HG03095 (cell line): ENCODE measurements at regions not wholly inside any gene's neighbourhood (a gene's known extent, or its start where the extent isn't known, plus 50 kb on each side); places are given as distances from the start of the nearest gene placed in this dataset.
"Not testable (repeated sequence)": the region's sequence is repeated elsewhere in the genome, so short reads cannot be mapped to it uniquely, and the experiment has no call there.

Experiments used
- ATAC-seq: cut with Tn5 transposase; IDR thresholded peaks from one replicate; pipeline ENCODE4 v1.9.1; 2021; ENCODE audit warnings: moderate library complexity; ENCODE audit not compliant: unreplicated experiment

DNA sequence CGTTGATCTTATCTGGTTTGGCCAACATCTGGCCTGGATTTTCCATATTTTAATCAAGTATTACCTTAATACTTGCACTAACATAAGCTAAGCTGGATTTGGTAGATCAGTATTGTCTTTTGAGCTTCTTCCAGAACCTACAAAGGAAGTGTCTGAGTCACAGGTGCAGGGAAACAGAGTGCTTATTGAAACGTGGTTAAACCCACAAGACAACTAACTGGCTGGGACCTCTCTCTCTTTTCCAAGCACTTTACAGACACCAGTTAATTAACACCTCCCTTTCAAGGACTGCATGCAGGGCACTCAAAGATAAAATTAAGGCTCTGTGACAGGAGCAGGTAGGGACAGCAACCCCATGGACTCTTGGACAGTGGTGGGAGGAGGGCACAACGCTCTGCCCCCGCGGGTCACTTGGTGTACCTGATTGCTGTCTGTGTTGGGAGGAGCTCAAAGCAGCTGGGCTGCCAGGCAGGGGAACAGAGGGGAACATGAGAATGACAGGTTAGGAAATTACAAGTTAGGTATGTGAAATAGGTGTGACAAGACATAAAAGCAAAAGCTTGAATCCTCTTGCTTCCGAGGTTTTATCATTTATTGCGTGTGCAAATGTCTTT is 133.7 kb upstream of the MON1B start:
- no peak for ATAC-seq

DNA sequence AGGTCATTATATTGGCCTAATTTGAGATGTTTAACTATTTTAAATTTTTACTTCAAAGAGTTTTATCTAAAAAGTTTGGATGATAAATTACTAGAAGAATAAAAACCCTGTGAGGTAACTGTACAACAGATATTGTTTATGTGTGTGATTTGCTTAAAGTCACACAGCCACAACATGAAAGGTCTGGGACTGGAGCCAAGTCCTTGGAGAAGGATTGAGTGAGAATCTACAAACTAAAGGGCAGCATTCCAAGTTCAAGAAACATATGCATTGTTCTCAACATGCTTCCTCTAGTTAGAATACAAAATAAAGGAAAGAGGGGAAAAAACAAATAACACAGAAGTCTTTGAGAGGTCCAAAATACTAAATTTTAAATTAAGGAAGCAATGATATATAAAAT is 131.5 kb upstream of the MON1B start:
- no peak for ATAC-seq

DNA sequence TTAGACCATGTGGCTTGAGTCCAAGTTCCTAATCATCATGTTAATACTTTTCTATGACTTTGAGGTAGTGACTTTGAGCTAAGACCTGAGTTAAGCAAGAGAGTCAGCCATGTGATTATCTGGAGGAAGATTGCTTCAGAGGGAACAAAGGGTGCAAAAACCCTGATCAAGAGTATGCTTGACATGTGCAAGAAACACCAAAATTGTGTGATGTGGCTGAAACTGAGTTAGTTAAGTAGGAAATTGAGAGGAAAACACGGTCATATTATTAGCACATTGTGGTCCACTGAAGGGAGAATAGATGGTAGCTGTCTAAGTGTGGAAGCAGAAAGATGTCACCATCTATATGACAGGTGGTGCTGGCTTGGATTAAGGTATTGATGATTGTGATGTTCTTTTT is 130.4 kb upstream of the MON1B start:
- ATAC-seq = no peak

DNA sequence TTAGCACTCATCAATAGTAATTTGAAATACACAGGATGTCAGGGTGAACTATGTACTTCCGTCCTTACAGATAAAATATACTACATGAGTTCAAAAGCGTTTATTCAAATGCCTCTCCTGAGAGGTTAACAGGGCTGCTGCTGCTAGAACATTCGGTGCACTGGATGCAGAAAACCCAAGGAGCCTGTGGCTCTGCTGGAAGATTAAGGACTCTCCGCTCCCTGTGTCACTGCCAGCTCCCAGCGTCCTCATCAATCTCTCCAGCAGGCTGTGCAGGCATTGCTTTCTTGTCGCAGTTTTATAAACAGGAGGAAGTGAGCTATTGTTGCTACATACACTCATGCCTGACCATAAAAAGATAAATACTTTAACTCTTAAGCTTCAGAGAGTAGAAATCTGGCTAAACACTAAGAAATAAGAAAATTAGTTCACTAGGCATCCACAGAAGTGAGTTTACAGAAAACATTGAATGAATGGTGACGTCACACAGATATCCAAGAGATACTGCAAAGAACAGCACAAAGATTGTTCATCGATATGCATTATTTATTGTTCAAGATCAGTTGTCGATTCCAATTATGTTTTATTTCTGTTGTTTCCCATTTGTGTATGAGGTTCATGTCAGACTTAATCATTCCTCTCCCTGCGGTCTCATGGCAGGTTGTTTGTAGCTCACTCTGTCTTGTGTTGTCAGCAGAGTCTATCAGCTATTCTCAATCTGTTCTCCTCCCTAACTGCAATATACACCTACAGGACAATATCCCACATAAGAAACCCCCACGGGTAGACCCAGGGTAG is 127.9 kb upstream of the MON1B start:
- no peak for ATAC-seq

DNA sequence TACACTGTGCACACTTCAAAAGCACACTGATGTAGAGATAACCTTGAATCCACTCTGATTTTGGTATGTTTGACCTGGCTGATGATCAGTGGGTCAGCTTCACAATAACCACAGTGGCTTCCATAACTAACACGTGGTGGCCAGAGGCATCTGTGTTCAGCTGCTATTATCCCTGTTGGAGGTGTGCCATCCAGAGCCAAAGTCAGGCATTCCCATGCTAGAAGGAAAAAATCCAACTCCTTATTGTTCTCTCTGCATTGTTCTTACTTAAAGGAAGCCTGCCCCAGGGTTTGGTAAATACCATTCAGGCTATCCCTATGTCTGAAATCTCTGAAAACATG is 127.3 kb upstream of the MON1B start:
- no peak for ATAC-seq

DNA sequence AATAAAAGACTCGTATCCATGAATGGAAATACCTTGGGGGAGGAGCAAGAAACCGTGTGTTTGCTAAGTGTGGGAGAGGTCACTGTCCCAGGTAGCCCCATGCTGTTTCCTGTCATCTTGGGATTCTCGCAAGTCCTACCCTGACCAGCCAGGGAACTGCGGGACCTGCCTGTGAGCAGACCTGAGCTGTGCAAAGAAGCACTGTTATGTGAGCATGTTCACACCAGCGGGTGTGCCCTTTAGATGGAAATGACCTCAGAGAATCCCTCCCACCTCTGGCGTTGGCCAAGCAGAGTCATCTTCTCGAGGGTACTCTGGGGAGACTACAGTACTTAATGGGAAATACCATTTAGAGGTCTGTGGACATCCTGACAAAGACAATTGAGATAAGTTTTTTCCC is 127.0 kb upstream of the MON1B start:
- ATAC-seq = no peak

DNA sequence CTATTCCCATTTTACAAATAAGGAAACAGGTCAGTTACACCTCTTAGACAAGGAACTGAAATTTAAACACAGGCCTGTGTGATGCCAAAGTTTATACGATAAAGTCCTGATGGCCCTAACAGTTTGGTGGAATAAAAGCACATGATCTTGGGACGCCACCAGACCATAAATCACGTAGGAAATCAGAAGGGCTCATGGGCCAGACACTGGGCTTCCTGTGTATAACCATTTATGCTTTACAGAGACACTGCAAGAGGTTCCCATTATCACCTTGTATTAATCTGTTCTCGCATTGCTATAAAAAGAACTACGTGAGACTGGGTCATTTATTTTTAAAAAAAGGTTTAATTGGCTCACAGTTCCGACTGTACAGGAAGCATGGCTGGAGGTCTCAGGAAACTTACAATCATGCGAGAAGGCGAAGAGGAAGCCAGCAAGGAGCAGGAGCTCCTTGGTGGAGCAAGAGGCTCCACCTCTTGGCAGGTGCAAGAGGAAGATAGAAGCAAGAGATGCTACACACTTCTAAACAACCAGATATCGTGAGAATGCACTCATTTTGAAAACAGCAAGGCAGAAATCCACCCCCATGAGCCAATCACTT is 124.0 kb upstream of the MON1B start:
- ATAC-seq = no peak

DNA sequence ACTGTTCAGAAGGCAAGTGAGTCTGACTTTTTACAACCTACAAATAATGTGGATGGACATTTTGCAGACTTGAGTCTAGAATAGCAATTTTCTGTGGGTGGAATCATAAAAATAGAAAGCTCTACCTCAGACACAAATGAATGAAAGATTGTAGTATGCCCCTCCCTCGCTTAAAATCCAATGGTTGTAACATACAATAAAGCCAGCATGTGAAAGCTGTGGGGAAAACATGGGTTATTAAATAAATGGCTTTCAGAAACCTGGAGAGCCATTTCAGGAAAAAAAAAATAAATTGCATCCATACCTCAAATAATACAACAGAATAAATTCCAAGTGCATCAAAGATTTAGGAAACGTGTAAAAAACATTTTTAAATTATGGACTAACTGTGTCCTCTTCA is 123.1 kb upstream of the MON1B start:
- ATAC-seq = no peak

DNA sequence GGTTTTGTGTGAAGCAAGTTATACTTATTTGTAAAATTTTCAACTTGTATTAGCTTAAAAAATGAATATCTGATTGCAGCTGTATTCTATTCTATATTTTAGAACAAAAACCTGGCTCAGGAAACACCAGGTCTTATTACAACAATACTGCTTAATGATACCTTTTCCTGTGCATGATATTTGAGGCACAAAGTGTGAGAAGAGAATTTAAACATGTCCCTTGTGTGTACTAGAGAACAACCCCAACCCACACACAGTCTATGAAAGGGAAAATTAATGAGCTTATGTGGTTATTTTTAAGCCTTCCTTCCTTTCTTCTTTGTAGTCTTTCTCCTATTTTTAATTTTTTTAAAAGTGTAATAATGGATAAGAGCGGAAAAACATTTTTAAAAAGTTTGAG is 122.6 kb upstream of the MON1B start:
- no peak for ATAC-seq

DNA sequence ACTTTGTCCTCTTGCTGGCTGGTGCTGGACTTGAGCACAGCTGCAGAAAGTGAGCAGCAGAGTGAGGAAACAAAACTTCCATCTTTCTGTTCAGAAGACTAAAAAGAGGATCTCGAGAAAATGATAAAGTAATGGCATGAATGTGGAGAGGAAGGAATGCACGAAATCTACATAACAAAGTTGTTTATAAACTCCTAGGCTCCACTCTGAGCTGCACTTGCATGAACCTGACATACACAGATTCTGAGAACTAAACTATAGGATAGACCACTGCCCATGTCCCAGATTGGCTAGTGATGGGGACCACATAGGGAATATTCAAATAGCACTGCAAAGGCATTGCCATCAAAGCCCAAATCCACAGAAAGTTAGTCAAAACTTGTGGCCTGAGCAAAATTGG is 121.1 kb upstream of the MON1B start:
- no peak for ATAC-seq

DNA sequence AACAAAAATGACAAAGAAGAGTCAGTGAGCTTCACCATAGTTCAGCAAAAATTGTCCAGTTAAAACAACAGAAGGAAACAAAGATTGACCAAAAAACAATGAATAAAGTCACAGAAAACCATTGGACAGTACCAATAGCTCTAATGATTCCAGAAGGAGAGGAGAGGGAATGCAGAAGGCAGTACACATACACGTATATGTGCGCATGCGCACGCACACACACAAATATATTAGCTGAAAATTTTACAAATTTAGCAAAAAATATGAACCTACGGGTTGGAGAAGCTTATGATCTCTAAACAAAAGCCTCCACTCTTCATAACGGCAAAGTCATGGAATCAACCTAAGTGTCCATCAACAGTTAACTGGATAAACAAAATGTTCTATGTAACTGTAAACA is 120.3 kb upstream of the MON1B start:
- no peak for ATAC-seq

DNA sequence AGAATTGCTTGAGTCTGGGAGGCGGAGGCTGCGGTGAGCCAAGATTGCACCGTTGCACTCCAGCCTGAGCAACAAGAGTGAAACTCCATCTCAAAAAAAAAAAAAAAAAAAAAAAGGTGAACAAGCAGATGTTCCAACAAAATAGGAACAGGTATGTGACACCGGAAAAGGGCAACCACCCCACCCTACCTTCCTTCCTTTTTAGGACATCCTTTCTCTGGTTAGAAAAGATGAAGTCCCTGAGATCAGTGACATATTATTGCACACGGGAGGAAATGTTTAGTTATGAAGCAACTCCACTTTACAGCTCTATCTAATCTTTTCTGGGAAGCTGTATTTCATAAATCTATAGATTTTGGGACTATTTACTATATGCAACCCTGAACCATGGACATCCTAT is 114.2 kb upstream of the MON1B start:
- ATAC-seq = no peak

DNA sequence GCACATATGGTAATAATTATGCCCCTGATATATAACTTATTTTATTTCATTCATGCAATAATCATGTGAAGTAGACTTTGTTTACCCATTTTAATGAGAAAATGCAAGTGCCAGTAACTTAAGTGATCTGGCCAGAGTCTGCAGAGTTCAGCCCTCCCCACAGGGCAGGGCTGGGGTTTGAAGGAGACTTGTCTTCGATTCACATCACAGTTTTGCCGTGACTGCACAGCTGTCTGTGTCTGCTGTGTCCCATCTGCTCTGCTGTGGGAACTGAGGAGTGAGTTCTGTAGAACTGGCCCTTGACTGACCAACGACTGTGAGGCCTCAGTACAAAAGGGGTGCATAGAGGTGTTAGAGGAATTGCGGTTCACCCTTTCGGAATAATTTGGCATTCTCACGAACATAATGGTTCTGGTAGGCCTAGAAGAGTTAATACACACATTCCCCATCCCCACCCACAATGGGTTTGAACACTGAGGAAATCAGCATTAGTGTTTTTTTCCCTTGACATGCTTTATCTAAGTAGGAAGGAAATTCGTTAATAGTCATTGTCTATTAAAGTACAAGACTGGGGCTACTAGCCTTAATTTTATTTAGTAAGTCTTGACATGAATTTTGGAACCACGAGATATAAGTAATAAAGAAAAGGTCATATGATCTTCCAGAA is 113.6 kb upstream of the MON1B start:
- no peak for ATAC-seq

DNA sequence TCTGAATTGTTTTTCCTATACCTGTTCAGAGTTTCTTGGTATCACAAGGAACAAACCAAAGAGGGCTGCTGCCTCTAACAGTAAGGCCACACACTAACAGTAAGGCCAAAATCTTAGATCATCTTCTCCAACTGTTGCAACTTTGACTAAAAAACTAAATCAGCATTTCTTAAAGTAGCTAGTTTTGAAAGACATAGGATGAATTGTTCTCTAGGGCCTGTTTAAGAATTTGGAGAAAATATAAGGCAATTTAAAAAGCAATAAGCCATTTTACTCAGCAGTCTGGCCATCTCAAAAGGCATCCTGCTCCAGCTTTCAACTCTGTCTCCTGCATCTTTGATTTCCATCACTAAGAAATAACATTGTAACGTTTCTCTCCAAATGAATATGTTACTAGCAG is 105.0 kb upstream of the MON1B start:
- no peak for ATAC-seq

DNA sequence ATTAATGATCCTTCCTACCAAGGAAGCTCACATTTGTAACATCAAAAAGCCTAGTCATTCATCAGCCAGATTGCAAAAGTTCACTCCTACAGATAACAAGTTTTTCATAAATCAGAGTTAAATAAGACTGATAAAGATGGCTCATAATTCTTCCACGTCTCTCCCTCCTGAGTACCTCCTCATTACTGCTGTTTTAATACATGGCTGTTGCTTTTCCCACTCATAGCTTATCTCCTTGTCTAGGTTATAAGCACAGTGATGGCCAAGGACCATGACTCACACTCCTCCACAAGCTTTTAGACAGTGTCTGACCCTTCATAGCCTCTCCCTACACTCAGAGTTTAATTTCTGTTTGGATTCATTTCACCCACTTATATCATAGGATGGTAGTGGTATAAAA is 100.9 kb upstream of the MON1B start:
- ATAC-seq = no peak

DNA sequence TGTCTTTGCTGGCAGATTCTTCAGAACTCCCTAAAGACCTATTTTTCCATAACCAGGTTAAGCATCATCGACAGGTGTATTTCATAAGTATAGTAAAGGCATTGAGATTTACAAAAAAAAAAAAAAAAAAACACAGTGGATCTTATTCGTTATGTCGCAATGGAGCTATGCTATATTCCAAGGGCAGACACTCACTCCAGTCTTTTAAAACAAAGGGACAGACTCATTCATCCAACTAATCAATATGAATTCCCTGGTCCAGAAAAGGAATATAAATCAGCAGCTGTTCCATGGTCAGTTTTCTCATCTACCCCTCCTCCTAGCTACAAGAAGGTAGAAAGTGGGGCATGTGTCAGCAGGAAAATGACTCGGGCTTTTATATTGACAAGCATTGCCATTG is 97.7 kb upstream of the MON1B start:
- ATAC-seq = no peak

DNA sequence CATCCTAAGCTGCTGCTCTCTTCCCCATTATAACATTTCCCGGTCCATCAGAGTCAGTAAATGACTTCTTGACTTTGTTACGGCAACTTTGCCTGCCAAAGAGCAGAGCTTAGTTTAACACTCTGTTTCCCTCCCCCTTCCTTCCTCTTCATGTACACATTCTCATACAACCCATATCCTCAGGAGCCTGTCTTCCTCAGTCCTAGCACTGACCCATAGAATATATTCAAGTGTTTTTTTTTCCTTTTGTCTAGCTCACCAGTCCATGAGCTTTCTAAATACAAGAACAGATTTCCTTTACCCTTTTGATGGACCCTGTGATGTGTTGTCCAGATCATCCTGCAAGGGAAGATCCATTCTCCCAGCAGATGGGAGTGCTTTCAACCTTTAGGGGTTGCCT is 97.0 kb upstream of the MON1B start:
- no peak for ATAC-seq

DNA sequence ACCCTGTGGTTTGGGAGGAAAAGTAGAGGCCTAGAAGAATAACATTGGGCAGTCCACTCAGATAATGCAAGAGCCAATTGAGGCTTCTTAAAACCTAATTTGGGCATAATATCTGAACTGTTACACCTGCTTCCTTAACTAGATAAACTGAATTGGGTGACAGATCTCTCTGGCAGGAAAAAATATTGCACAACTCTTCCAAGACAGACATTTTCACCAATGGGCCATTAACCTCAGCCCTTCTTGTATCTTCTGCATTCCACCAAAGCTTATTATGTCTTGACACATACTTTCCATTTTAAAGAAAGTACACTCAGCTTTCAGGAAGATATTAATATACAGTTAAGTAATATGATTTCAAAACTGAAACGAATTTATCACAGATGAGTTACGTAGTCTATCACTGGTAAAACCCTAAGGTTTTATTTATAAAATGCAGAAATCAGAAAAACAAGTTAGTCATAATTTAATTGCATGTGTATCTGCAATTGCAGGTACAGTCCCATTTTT is 79.9 kb upstream of the MON1B start:
- ATAC-seq = no peak

DNA sequence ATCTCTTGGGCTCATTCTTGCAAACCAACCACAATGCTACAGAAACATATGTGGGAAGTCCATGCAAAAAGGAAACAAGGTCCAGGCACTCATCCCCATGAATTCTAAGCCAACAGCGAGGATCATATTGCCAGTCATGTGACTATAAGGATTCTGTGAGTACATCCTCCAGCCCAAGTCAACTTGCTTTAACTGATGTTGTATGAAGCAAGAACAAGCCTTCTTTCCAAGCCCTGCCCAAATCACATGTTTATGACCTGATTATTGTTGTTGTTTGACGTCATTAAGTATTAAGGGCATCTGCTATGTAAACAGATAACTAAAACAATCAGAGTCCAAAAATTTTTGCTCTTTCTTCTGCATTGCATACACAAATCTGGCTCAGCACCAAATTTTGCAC is 78.2 kb upstream of the MON1B start:
- ATAC-seq = no peak

DNA sequence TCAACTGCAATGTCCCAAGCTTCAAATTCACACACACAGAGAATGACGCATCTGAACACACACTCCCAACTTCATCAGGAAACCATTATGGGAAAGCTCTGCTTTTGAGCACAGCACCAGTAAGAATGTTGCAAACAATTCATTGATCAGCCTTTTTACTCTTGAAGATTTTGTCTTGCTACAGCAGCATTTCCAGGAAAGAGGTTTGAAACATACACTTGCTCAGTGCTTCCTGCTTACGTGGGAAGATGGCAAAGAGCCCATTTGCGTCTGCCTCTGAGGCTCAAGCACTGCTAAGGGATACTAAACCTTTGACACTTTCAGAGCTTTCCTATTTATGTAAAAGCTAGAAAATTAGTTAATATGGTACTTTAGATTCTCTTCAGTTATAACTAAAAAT is 77.2 kb upstream of the MON1B start:
- no peak for ATAC-seq

DNA sequence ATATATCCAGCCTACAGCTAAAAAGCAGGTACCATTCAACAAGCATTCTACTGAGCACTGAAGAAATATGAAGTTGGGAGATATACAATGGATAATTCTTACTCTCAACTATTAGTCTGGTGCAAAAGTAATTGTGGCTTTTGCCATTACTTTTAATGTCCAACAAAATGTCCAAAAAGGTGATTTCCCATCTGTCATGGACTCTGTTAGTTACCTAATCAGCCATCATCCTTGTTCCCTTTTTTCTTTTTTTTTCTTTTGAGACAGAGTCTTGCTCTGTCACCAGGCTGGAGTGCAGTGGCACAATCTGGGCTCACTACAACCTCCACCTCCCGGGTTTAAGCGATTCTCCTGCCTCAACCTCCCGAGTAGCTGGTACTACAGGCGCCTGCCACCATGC is 76.6 kb upstream of the MON1B start:
- ATAC-seq = not testable (repeated sequence)

DNA sequence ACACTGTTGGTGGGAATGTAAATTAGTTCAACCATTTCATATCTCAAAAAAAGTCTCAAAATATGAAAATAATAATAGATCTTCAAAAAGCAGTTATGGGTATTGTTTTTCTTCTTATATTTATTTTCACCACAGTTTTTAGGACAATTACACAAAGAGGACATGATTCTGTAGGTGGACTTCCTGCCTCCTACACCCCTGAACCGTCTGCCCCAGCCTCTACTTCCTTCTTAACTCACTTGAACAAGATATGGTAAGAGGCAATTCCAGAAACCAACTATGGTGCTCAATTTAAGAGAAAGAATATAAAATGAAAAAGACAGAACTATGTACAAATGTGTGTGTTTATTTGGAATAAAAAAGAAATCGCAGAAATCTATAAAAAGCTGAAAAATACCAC is 74.1 kb upstream of the MON1B start:
- ATAC-seq = no peak
